A204.1 (cell line): ENCODE measurements at regions not wholly inside any gene's neighbourhood (a gene's known extent, or its start where the extent isn't known, plus 50 kb on each side); places are given as distances from the start of the nearest gene placed in this dataset.
"Not testable (repeated sequence)": the region's sequence is repeated elsewhere in the genome, so short reads cannot be mapped to it uniquely, and the experiment has no call there.

Experiments used
- FAIRE-seq: peaks from 2 replicates; lab custom pipeline; 2012; peaks lifted over from hg19 to GRCh38; lab: Jason Lieb, UNC

- FAIRE-seq = no peak
These were observed 1842.3 kb downstream of the PCDH9 start for GRCh38 chr13:65387743-65388347.

DNA sequence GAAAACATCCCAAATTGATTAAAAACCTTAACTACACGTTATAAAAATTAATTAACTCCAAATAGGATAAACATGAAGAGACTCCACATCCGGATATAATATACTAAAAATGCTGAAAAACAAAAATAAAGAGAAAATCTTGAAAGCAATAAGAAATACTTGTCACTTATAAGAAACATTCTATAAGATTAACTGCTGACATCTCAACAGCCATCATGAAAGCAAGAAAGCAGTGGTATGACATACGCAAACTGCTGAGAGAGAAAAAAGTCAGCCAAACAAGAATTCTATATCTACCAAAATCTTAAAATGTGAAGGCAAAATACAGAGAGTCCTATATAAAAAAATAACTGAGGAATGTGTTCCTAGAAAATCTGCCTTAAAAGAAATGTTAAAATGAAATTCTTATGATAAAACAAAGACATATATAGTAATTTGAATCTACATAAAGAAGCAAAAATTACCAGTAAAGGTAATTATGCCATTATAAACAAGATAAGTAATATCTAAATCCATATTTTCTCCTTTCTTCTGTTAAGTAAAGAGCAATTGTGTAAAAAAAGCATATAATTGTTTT lies 1851.1 kb downstream of the PCDH9 start:
- peak; percentile 32 for FAIRE-seq

GRCh38 chr13:65378484-65378883 lies 1851.7 kb downstream of the PCDH9 start:
- FAIRE-seq = no peak

DNA sequence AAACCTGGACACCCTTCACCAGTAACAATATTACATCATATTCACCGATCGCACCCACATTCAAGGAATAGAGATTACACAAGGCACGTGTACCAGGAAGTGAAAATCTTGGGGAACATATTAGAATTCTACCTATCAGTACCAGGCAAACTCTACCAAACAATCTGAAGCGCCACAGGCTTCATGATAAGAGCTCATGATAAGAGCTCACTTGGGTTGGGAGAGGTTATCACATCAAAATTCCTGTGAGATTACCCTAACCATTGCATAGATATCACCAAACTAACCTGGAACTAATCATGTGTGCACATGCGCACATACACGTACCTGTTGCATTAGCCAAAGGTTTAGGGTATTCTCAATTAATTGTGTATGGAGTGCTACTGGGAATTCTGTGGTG lies 1861.3 kb downstream of the PCDH9 start:
- FAIRE-seq = no peak

DNA sequence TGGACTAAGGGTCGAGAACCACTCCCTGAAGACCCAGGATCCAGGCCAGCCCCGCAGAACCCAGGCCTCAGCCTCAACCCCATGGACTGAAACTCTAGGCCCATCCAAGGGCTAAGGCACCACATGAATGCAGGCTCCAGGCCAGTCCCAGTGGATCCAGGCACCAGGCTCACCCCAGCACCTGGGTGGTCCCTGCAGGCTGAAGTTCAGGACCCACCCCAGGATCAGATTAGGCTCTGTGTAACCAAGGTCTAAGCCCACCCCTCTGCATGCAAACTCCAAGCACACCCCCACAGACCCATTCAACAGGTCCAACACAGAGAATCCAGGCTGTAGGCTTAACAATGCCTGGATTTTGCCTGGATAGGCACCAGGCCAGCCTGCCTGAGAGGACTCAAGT lies 1876.2 kb downstream of the PCDH9 start:
- no peak for FAIRE-seq

GRCh38 chr13:65353150-65353549 lies 1877.0 kb downstream of the PCDH9 start:
- not testable (repeated sequence) for FAIRE-seq

DNA sequence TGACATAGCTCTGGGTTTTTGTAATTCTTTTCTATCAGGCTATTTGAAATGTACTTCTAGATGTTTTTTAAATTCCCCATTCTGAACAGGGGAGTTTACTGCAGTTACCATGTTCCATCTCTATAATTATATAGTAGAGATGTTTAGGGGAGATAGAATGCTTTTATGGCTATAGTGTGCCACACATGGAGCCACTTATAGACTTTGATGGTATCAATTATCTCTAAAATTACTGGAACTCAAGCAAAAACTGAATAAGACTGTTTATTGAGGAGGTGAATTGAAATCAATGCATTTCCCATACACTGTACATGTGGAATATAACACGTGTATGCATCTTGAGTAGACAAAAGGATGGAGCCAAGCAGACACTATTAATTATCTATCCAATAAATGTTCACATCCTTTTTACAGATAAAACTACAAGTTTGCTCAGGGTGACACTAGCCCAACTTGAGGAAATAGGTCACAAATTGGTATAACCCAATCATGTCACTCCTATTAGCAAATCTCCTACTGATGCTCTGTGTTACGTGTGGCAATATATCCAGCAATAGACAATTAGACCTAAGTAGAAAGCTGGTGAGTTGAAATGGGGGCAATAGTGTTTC lies 1882.6 kb downstream of the PCDH9 start:
- no peak for FAIRE-seq

DNA sequence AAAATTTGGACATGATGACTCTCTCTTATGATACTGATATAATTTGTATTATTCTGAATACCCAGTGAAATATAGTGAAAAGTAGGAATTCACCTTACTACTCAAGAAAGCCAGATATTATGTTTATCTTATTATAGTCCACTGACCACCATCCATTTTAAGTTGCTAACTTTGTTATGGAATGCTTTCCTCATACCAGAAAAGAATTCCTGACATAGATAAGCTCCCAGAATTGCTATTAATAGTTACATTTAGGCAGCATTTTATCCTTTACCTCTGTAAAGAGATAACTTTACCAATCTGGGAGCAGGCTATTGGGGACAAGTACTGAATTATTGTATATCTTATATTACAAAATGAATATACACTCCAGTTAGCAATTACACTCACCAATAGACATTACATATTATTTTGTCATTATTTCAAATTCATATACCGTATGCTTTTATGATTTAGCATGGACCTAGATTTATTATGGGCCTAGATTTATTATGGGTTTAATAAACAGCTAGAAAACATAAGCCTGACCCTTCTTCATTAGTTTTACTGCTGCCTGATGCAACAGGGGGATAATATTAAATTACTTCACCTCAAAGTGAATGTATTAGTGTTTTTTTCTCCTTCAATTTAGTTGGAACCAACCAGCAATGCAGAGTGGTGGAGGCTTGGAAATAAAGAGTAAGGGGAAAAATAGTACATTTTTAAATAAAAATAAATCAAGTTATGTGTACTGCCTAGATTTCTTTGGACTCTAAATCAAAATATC lies 1886.1 kb downstream of the PCDH9 start:
- no peak for FAIRE-seq

GRCh38 chr13:65342541-65343337 lies 1887.4 kb downstream of the PCDH9 start:
- peak; percentile 37 for FAIRE-seq

GRCh38 chr13:65339241-65339640 lies 1890.9 kb downstream of the PCDH9 start:
- FAIRE-seq = no peak

GRCh38 chr13:65336916-65337315 lies 1893.2 kb downstream of the PCDH9 start:
- no peak for FAIRE-seq

GRCh38 chr13:65336087-65336749 lies 1893.9 kb downstream of the PCDH9 start:
- no peak for FAIRE-seq

GRCh38 chr13:65330691-65331090 lies 1899.4 kb downstream of the PCDH9 start:
- FAIRE-seq = no peak

DNA sequence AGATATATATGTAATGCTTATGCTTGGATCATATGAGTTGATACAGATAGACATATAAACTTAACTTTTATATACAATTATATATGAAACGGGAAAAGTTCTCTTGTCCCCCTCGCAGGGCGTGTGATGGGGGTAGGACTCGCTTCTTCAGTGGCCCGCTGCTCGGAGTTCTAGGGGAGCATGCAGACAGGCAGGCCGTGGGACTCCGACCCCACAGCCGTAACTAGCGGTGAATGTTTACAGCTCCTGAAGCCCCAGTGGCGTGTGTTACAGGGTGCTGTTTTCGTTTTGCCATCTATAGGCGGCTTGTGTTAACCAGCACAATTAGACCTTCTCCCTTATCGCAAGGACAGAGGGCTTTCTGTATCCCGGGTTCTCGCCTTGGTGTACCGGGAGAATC lies 1899.8 kb downstream of the PCDH9 start:
- no peak for FAIRE-seq

DNA sequence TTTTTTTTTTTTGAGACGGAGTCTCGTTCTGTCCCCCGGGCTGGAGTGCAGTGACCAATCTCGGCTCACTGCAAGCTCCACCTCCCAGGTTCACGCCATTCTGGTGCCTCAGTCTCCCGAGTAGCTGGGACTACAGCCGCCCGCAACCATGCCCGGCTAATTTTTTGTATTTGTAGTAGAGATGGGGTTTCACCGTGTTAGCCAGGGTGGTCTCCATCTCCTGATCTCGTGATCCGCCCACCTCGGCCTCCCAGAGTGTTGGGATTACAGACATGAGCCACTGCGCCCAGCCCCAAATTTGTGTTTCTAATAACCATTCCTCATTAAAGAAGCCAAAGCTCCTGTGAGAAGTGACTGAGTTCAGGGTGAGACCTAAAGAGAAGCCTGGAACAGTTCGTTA lies 1906.9 kb downstream of the PCDH9 start:
- not testable (repeated sequence) for FAIRE-seq

DNA sequence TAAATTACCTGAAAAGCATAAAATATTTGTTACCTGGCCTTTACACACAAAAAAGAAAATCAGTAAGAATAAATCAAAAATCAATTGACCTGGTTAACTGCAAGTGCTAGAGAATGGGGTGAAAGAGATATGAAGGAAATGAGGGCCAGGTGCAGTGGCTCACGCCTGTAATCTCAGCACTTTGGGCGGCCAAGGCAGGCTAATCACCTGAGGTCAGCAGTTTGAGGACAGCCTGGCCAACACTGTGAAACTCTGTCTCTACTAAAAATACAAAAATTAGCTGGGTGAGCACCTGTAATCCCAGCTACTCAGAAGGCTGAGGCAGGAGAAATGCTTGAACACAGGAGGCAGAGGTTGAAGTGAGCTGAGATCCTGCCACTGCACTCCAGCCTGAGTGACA lies 1908.7 kb downstream of the PCDH9 start:
- FAIRE-seq = not testable (repeated sequence)

- FAIRE-seq = no peak
These were observed 1916.1 kb downstream of the PCDH9 start for GRCh38 chr13:65314008-65314407.

DNA sequence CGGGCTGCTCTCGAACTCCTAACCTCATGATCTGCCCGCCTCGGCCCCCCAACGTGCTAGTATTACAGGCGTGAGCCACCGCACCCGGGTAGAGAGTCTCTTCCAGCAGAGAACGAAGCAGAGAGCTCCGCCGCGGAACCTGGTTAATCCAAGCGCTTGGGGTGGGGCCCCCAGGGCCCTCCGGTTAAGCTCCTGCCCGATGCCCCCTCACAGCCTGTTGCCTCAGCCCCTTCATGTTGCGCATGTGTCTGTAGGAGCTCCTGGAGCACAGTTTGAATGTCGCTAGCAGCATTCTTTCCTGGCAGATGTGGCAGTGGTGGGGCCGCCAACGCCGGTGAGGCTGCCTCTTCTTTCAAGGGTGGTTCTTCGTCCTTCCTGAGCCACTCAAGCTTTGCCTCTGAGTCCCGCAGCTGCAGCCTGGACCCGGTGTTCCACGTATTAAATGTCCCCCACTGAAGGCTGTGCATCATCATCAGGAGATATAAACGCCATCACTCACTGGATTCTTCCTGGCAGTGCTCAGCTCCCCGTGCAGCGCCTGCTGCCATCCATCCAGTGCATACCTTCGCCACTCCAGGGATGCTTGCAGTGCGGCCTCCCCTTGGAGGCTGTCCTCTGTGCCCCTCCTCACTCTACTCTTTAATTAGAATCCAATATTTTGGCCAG lies 1919.3 kb downstream of the PCDH9 start:
- FAIRE-seq = no peak

GRCh38 chr13:65309906-65310305 lies 1920.2 kb downstream of the PCDH9 start:
- FAIRE-seq = no peak

- FAIRE-seq = not testable (repeated sequence)
These were observed 1921.4 kb downstream of the PCDH9 start for GRCh38 chr13:65308729-65309128.

DNA sequence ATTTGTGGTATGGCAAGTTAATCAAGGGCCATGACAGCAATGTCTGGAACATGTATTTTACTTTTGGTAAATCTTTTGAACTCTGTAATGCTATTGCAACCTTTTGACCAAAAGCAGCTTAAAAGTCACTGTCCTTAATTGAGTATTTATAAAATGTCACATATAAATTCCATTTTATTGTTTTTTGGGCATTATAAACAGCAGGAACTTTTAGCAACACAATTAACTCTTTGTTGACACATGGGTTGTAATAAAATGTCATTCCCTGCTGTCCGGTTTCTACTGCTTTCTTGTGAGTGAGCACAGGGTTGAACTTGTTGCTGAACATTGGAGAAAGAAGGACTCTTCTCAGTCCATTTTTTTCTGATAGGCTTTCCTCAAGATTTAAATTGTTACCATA lies 1923.1 kb downstream of the PCDH9 start:
- FAIRE-seq = no peak
